GM18505 (cell line): ENCODE measurements at regions not wholly inside any gene's neighbourhood (a gene's known extent, or its start where the extent isn't known, plus 50 kb on each side); places are given as distances from the start of the nearest gene placed in this dataset.

ENCODE experiments used
- ATAC-seq: cut with Tn5 transposase; IDR thresholded peaks from one replicate; pipeline ENCODE4 v1.9.1; 2021; ENCODE audit not compliant: unreplicated experiment
- POLR2A ChIP-seq: IDR thresholded peaks from 4 replicates; pipeline ENCODE4 v1.6.1; 2011; ENCODE audit warnings: borderline replicate concordance; ENCODE audit not compliant: insufficient read depth, insufficient read length; ENCODE audit errors: extremely low read depth

DNA sequence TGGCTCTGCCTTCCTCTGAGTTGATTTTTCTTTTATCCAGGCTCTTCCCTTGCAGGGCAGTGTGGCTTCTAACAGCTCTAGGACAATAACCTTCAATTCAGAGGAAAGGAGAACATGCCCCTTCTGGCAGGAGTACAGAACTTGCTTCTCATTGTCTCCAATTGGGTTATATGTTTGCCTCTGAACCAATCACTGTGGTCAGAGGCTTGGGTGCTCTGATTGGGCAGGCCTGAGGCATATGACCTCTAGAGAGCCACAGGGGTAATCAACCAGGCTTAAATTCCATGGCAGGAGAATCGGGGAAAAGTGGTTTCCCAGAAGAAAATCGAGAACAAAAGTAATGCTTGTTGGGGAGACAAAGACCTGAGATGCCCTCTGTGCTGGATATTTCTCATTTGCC is 240.0 kb downstream of the REEP3 start:
- no peak for ATAC-seq
- TF ChIP-seq POLR2A: no peak

DNA sequence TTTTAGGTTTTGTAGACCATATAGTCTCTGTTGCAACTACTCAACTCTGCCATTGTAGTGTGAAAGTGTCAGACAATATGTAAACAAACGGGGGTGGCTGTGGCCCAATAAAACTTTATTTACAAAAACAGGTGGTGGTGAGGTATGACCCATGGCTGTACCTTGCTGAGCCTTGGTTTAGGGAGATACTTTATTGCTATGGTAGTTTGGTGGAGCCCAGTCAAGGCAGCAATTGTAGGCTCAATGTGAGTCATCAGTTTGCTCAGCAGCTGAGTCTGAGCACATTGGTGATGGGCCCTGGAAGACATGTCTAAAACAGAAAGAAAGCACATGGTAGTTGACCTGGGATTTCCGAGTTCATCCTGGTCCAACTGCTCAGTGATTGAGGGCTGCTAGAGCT is 242.5 kb downstream of the REEP3 start:
- ATAC-seq: no peak
- no peak for TF ChIP-seq POLR2A

DNA sequence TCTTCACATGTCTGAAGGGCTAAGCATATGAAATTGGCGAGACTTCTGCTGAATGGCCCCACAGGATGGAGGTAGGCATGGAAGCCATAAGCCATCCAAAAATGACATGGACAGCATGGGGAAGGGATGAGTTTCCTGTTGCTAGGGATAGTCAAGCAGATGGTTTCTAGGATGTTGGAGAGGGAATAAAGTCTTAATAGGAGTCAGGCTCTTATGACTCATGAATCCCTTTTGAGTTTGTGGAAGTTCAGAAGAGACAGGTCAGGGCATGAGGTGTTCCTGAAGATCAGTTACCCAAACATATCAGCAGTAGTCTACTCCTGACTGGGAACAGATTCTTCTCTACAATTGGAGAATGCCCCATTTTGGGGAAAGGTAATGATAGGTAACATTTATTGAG is 243.9 kb downstream of the REEP3 start:
- no peak for TF ChIP-seq POLR2A
- no peak for ATAC-seq

DNA sequence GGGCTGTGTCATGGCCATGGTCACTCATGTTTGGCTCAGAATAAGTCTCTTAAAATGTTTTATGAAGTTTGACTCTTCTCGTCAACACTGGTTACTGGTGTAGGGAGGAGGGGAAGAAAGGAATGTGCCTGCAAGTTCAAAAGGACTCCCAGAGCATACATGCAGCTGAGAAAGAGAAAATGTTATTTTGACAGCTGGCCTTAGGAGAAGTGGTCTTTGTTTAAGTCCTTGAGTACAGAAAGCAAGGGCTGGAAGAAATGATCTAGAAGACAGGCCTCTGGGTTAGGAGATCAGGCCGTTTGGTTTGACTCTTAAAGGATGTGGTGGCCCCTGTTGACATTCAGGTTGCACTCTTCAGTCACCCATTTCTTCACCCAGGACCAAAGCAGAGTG is 245.5 kb downstream of the REEP3 start:
- ATAC-seq: no peak
- no peak for TF ChIP-seq POLR2A

DNA sequence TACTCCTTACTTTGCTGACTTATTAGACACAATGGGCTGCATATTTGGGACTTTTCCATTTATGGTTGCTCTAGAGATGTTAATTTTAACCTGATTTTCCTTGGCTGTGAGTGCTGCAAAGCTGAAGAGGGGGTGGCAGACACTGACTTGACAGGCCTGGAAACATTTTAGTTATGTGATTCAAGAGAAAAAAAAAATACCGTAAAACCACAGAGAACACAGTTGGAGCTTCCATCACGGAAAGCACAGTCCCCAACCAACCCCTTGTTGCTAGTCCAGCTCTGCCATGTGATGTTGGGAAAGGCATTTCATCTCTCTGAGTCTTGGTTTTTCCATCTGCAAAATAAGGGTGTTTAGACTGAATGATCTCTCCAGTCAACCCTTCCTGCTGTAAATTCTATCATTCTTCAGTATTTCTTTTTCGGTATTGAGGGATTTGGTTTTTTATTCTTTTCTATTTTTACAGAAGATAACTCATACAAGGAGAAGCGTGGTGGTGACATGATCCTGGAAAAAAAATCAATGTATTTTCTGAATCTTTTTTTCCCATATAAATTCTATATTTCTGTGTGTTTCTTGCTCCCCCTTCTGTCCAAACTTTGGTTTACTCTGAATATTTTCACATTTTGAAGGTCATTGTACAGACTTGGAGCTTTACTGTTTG is 246.1 kb downstream of the REEP3 start:
- no peak for ATAC-seq

DNA sequence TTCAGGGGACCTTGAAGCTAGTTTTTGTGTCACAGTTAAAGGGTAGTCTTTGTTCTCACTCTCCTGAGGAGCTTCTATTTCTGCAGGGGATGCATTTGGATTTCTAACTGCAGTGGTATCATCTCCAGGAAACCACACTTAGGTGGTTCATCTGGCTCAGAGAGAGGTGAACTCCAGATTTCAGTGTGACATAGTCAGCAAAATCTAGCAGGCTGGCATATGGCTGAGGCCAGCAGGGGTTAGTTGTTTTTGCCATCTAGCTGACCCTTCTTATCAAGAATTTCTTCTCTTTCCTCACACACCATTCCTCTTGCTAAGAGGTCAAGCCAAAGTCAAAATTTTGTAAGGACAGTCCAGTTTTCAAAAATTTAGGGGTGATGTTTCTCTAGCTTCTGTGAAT is 248.2 kb downstream of the REEP3 start:
- no peak for TF ChIP-seq POLR2A
- ATAC-seq: no peak

More for the DNA sequence above, 246.1 kb downstream of the REEP3 start:
- TF ChIP-seq POLR2A: no peak

DNA sequence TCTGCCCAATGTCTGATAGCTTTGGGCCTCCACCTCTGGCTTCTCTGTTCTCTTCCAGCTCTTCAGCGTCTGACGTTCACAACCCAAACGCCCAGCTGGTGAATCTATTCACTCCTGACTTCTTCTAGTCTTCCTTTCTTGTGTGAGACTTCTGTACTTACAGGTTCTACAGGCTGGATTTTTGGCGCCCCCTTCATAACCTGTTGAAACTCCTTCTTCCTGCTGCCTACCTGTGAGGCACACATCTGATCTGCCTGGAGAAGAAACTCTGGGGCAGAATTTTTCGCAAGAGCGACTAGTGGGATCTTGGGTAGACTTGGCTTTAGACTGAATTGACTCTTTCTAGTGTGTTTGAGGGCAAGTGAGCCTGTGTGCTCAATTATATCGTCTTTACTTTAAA is 249.3 kb downstream of the REEP3 start:
- no peak for ATAC-seq
- no peak for TF ChIP-seq POLR2A

DNA sequence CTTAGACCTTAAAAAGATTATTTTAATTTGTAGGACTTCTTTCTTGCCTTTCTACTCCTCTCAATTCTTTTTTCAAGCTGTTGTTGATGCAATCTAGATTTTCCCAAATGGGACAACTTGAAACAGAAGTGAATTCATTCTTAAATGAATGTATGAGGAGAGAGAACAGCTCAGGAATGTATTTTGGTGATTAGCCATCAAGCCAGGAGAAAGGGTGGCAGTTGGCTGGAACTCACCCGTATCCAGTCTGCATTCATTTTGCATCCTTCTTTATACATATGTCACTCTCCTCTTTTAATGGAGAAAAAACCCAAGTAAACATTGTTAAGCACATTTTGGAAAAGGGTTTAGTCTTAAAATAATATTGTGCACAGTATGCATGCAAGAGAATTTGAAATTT is 251.3 kb downstream of the REEP3 start:
- no peak for TF ChIP-seq POLR2A
- no peak for ATAC-seq

DNA sequence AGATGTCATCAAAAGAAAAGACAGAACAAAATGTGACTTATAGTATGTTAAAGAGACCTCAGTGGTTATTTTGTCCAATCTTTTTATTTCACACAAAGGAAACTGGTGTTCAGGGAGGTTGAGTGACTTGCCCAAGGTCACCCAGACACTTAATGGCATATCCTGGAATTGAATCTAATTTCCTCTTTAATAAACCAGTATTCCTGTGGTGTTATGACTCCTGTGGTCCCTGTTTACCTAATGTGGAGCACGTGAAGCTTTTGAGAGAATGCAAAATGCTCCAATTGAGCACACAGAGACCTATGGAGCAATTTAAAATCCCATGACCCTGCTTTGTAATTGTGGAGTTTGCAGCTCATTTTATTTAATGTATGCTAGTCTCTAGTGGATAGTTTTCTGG is 251.9 kb downstream of the REEP3 start:
- TF ChIP-seq POLR2A: no peak

DNA sequence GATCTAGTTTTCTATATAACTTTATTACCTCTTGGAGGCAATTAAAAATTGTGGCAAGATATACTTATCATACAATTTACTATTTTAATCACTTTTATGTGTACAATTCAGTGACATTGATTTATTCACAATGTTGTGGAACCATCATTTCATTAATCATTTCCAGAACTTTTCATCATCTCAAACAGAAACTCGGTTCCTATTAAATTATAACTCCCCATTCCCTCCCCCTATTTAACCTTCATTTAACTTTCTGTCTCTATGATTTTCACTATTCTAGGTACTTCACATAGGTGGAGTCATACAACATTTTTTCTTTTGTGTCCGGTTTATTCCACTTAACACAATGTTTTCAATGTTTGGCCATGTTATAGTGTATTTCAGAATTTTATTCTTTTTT is 252.8 kb downstream of the REEP3 start:
- no peak for ATAC-seq
- TF ChIP-seq POLR2A: no peak

More for the DNA sequence above, 251.9 kb downstream of the REEP3 start:
- ATAC-seq: no peak

DNA sequence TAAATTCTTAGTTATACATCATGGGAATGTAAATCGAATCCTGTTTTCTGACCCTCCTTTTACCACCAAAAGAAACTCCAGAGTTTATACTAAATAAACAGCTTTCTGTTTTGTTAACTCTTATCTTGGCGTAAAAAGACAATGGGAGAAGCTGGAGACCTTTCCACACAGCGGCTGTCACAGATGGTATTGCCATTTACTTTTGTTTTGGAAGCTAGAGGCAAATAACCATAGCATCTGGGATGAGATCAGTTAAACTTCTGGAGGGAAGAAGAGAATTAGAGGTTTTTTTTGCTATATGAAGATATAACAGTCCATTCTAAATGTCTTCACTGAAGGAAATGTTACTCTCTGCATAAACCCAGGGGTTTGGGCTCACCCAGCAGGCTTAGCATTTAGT is 258.9 kb downstream of the REEP3 start:
- no peak for TF ChIP-seq POLR2A
- no peak for ATAC-seq

DNA sequence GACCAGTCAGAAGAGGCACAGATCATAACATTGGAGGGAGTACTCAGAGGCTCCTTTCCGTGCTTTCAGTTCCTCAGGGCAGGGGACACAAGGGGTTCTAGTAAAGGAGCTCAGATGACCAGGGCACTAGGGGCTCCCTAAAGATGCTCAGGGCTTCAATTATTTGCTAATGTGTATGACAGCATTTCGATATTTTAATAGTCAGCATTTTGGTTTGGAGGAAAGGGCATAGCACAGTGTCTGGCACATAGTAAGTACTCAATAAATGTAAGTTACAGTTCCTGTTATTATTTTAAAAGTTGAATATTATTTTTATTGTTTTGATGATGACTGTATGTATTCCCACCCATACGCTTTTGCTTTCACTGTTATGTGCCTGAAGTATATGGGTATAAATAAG is 260.0 kb downstream of the REEP3 start:
- no peak for TF ChIP-seq POLR2A
- no peak for ATAC-seq

DNA sequence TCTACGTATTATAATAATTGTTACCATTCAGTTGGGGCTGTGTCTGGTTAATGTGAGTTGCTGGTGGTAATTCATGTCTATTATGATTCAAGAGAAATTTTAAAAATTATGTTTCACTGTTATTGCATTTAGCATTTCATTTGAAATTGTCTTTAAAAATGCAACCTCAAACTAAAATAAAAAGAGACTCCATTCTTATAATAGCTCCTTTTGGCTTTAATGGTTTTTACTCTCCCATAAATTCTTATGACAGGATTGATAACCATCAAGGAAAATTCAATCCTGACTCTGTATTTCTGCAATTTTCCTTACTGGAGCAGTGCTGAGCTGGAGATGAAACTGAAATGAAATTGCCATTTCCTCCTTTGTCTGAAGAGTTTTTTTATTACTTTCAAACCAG is 262.7 kb downstream of the REEP3 start:
- TF ChIP-seq POLR2A: no peak
- ATAC-seq: no peak

DNA sequence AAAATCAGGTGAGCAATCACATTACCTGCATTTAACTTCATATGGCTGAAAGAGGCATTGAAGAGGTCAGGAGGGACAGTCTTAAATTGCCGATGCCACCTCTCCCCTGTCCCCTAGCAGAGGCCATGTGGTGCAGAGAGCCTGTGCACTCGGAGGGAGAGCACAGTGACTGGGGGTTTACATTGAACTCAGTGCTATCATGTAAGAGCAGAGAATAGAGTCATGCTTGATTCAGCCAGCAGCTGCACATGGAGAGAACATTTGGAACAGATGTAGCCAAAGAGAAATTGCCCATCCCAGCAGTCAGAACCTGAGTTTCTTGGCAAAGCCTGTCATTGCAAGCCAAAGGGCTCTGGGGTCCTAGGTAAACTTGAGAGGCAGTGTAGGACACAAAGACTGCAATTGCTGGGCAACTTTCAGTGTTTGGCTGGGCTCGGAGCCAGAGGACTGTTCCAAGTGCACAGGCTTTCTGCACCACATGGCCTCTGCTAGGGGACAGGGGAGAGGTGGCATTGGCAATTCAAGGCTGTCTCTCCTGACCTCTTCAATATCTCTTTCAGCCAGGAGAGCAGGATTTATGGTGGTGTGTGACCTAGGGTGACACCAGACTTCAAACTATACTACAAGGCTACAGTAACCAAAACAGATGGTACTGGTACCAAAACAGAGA is 267.1 kb downstream of the REEP3 start:
- ATAC-seq: no peak
- no peak for TF ChIP-seq POLR2A
